Iris pigment epithelial cell (primary cell): ENCODE measurements at regions not wholly inside any gene's neighbourhood (a gene's known extent, or its start where the extent isn't known, plus 50 kb on each side); places are given as distances from the start of the nearest gene placed in this dataset.
"Not testable (repeated sequence)": the region's sequence is repeated elsewhere in the genome, so short reads cannot be mapped to it uniquely, and the experiment has no call there.

ENCODE experiments used
- DNase-seq: peaks from one replicate; pipeline ENCODE4 v3.0.0-alpha.2; 2011; ENCODE audit warnings: low read depth

DNA sequence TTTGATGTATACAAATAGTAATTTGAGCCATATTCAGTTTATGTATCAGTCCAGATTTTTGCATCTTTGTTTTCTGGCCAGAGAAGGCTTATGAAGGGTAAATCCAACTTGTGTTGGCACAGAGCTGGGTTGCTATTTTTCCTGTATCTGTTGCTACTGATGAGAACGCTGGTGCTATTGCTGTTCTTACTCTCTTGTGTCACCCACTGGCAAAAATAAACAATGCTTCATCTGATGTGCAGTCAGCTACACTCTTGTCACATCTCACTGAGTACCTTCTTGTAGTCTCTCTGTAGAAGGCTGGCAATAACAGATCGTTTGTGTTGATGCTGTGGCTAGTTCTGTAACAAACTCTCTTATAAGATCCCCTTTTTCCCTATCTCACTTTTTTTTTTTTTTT, 323.4 kb downstream of the CDH19 start:
- DNase-seq = no peak

GRCh38 chr18:66271962-66272361, 331.9 kb downstream of the CDH19 start:
- no peak for DNase-seq

GRCh38 chr18:66264130-66264529, 339.8 kb downstream of the CDH19 start:
- no peak for DNase-seq

DNA sequence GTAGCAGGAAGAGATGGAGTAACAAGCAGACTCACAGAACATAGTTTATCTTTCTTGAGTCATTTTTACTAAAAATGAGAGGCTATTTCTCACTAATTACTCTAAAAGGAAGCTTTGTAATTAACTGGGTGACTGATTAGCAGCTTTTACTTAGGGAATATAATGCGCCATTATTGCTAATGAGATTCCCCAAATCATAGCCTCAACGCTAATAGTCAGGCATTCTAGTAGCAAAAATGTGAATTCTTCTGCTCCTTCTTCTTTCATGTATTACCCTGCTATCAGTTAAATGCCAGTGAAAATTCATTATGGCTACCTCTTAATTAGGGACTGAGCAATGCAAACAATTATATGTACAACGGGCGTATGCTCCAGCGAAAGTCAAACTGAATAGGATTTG, 349.8 kb downstream of the CDH19 start:
- no peak for DNase-seq

DNA sequence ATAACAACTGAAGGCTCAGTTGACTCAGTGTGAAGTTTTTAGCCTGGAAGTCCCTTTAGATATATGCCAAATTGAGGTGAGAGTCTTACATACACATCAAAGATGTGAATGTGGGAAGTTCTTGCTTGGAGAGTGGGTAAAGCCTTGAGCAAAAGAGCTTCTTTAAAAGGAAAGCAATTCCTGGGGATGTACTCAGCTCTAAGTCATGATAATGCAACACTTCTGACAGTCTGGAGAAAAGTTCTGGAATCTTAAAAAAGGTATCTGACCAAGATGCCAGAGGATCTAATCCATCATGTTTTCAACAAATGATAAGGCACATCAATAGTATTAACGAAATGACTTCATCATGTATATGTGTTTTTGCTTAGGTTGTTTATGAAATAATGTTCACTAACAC, 351.2 kb downstream of the CDH19 start:
- DNase-seq = no peak

DNA sequence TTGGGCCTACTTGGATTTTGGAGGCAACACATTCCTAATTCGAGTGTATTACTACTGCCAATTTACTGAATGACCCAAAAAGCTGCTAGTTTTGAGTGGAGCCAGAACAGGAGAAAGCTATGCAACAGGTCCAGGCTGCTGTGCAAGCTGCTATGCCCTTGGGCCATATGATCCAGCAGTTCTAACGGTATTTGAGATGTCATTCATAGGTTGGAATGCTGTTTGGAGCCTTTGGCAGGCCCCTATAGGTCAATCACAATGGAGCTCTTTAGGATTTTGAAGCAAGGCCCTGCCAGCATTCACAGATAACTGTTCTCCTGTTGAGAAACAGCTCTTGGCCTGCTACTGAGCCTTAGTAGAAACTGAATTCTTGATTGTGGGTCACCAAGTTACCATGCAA, 368.7 kb downstream of the CDH19 start:
- DNase-seq = no peak

- DNase-seq = no peak
Measured at GRCh38 chr18:66226782-66227181, 377.1 kb downstream of the CDH19 start.

DNA sequence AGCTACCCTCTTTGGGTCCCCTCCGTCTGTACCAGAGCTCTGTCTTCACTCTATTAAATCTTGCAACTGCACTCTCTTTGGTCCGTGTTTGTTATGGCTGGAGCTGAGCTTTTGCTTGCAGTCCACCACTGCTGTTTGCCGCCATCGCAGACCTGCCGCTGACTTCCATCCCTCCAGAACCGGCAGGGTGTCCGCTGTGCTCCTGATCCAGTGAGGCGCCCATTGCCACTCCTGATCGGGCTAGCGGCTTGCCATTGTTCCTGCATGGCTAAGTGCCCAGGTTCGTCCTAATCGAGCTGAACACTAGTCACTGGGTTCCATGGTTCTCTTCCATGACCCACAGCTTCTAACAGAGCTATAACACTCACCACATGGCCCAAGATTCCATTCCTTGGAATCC, 380.6 kb downstream of the CDH19 start:
- DNase-seq = not testable (repeated sequence)

DNA sequence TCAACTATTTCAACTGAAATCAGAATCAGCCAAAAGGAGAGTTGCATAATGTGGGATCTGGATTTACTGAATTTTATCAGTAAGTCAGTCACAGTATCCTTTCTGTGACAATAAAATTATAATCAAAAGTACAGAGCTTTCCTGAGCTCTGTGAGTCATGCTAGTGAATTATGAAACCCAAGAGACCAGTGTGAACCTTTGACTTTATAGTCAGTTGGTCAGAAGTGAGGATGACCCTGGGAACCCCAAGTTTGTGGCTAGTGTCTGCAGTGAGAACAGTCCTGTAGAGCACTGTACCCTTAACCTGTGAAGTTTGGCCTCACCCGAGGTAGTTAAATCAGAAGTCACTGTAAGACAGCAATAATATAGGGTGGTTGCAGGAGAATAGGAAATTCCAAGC, 381.7 kb downstream of the CDH19 start:
- no peak for DNase-seq

GRCh38 chr18:66219817-66220216, 384.1 kb downstream of the CDH19 start:
- no peak for DNase-seq

GRCh38 chr18:66211749-66212148, 392.1 kb downstream of the CDH19 start:
- DNase-seq = no peak

GRCh38 chr18:66210875-66211274, 393.0 kb downstream of the CDH19 start:
- no peak for DNase-seq

DNA sequence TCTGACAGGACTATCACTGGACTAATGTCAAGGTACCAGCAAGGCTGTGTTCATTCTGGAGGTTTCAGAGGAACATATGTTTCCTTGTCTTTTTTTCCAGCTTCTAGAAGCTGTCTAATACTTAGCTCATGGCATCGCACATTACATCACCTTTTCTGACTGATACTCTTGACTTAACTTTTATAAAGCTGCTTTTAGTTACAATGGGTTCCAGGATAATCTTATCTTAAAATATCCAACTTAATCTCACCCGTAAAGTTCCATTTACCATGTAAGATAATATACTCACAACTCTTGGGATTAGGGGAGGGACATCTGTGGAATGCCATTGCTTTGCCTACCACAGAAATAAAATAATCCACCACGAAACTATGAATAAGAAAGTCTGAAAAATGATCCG, 394.2 kb downstream of the CDH19 start:
- DNase-seq = no peak

DNA sequence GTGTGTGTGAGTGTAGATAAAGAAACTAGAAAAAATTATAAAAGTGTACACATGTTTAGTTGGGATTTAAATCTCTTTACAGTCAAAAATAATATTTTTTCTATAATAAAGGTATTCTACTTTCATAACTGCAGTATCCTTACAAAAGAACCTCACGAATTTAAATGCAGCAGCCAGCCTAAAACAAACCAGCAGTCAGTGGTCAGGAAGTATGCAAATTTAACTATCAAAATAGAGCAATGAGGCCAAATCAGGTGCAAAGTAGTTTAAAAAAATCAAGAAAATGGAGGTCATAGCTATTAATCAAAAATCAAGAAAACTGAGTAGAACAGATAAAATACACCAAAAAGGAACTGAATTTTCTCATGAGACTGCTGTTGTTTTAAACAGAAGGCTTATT, 407.1 kb downstream of the CDH19 start:
- DNase-seq = no peak

- no peak for DNase-seq
Measured at GRCh38 chr18:66193938-66194337, 410.0 kb downstream of the CDH19 start.

- no peak for DNase-seq
Measured at GRCh38 chr18:66193394-66193793, 410.5 kb downstream of the CDH19 start.

- DNase-seq = no peak
Measured at GRCh38 chr18:66168685-66169235, 417.9 kb downstream of the CDH7 start.

GRCh38 chr18:66167829-66168684, 417.2 kb downstream of the CDH7 start:
- no peak for DNase-seq

- no peak for DNase-seq
Measured at GRCh38 chr18:66160007-66160406, 409.2 kb downstream of the CDH7 start.

DNA sequence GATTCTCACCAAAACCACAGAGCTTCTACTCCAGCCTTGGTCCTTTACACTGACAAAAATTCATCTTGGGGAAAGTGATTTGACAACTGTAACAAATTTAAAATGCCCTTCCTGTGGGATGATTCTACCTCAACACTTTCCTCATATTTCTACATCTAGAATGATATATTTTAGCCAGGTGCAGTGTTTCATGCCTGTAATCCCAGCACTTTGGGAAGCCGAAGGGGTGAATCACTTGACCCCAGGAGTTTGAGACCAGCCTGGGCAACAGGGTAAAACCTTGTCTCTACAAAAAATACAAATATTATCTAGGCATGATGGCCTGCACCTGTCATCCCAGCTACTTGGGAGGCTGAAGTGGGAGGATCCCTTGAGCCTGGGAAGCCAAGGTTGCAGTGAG, 408.6 kb downstream of the CDH7 start:
- DNase-seq = no peak

DNA sequence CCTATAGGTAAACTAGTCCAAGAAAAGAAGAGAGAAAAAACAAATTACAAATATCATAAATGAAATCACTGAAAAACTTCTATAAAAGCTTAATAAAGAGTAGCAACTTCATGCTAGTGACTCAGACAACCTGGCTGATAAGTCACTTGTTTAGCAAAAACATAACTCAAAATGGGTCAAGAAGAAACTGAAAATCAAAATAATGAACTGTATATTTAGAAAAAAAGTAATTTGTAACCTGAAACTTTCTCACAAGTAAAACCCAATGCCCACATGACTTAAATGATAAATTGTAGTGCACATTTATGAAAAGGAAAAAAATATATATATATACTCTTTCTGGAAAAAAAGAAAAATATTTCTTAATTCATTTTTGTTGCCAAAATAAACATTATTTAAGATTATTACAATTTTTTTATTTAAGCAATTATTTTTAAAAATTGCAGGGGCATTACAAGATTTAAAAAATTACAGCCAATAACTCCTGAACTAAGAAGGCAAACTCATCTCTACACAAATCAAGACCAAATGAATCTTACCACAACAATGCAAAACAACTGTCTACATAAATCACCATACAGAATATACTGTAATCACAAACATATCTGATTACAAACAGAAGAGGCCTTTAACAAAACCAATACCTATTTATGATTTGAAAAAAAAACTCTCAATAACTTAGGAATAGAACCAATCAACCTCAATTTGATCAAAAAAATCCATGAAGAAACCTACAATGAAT, 406.3 kb downstream of the CDH7 start:
- DNase-seq = no peak

DNA sequence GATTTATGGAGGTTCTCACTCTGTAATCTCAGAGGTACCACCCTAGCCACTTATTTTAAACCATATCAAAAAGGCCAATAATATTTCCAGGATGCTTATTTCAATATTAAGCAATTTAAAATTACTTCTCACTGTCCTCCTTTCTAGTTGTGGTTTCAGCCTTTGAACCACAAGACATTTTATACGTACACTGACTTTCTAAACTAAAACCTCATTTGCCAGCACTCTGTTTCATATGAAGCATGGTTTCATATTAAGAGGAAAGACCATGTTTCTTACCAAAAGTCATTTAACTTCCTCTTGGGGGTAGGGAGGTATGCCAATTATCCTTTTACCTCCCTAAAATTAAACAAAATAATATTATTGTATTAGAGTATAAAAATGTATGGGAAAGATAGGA, 399.8 kb downstream of the CDH7 start:
- DNase-seq = no peak

DNA sequence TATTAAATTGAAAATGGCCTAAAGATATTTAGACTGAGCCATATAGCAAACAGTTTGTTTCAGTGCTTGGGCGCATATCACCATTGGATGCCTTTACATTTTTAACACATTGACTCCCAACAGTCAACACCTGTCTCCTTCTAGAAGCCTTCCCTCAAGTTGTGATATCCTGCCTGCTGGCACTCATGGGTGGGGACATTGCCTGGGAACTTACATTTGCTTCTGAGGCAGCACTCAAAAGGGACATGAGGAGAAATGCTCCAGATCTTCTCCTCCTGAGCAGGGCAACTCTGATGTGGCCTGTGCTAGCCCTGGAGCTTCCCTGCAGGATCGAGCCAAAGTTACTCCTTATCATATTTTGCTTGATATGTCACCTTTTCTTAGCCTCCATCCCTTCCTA, 392.2 kb downstream of the CDH7 start:
- DNase-seq = no peak
